PFSK-1 (cell line): ENCODE measurements at regions not wholly inside any gene's neighbourhood (a gene's known extent, or its start where the extent isn't known, plus 50 kb on each side); places are given as distances from the start of the nearest gene placed in this dataset.

ENCODE experiments used
- FOXP2 ChIP-seq: optimal IDR thresholded peaks from 2 replicates; pipeline ENCODE3; 2011; ENCODE audit warnings: borderline replicate concordance, control low read depth, inconsistent platforms; ENCODE audit not compliant: insufficient read depth; ENCODE audit errors: extremely low read length, extremely low read depth
- POLR2AphosphoS5 ChIP-seq: IDR thresholded peaks from 2 replicates; pipeline ENCODE4 v1.6.1; 2012; ENCODE audit warnings: low read depth, mild to moderate bottlenecking, control low read depth, low read length, moderate library complexity
- SIN3A ChIP-seq: IDR thresholded peaks from 2 replicates; pipeline ENCODE4 v1.6.1; 2012; ENCODE audit warnings: mild to moderate bottlenecking, low read length, moderate library complexity, borderline replicate concordance; ENCODE audit not compliant: insufficient read depth
- TAF1 ChIP-seq: IDR thresholded peaks from 2 replicates; pipeline ENCODE4 v1.6.1; 2012; ENCODE audit warnings: low read length, control low read depth, borderline replicate concordance; ENCODE audit not compliant: insufficient read depth
- TF ChIP-seq, protein P1 (sequence below), 2 experiments: IDR thresholded peaks; 2 replicates each; pipeline versions ENCODE4 v1.6.1 to v1.8.0; 2011 to 2012; ENCODE audit warnings: low read depth in 2 of 2, low read length in 2 of 2, control low read depth in 1 of 2, inconsistent platforms in 1 of 2, mild to moderate bottlenecking in 1 of 2, moderate library complexity in 1 of 2; ENCODE audit not compliant: insufficient read depth in 1 of 2

DNA sequence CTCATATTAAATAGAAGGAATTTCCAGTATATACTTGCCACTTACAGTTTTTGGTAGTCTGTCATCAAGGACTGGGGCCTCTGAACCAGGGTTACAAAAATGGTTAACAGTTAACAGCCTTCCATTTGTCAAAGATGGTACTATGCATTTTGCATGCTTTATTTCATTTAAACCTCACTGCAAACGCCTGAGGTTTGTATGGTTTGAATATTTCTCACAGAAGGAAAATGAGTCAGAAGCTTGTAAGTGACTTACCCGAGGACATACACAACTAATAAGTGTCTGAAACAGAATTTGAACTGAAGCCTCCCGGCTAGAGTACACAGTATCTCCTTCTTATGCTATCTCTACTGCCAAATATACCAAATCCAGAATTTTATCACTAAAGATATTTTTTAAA lies 1593.5 kb upstream of the ACVR2A start:
- no peak for TF ChIP-seq POLR2AphosphoS5
- TF ChIP-seq, protein P1, sequence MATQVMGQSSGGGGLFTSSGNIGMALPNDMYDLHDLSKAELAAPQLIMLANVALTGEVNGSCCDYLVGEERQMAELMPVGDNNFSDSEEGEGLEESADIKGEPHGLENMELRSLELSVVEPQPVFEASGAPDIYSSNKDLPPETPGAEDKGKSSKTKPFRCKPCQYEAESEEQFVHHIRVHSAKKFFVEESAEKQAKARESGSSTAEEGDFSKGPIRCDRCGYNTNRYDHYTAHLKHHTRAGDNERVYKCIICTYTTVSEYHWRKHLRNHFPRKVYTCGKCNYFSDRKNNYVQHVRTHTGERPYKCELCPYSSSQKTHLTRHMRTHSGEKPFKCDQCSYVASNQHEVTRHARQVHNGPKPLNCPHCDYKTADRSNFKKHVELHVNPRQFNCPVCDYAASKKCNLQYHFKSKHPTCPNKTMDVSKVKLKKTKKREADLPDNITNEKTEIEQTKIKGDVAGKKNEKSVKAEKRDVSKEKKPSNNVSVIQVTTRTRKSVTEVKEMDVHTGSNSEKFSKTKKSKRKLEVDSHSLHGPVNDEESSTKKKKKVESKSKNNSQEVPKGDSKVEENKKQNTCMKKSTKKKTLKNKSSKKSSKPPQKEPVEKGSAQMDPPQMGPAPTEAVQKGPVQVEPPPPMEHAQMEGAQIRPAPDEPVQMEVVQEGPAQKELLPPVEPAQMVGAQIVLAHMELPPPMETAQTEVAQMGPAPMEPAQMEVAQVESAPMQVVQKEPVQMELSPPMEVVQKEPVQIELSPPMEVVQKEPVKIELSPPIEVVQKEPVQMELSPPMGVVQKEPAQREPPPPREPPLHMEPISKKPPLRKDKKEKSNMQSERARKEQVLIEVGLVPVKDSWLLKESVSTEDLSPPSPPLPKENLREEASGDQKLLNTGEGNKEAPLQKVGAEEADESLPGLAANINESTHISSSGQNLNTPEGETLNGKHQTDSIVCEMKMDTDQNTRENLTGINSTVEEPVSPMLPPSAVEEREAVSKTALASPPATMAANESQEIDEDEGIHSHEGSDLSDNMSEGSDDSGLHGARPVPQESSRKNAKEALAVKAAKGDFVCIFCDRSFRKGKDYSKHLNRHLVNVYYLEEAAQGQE (IDR thresholded peaks at IDR 0.05; ENCODE audit: insufficient read depth in 1 of 2, low read depth in 2 of 2, low read length in 2 of 2) = no peak
- no peak for TF ChIP-seq FOXP2
- TF ChIP-seq TAF1 = no peak
- no peak for TF ChIP-seq SIN3A

GRCh38 chr2:146246736-146247523 lies 1597.9 kb upstream of the ACVR2A start:
- TF ChIP-seq SIN3A (no peak), POLR2AphosphoS5 (no peak), TAF1 (no peak), FOXP2 (no peak)
- TF ChIP-seq, protein P1 (IDR thresholded peaks at IDR 0.05; ENCODE audit: insufficient read depth in 1 of 2, low read depth in 2 of 2, low read length in 2 of 2) = no peak

GRCh38 chr2:146246002-146246735 lies 1598.7 kb upstream of the ACVR2A start:
- TF ChIP-seq, protein P1 (IDR thresholded peaks at IDR 0.05; ENCODE audit: insufficient read depth in 1 of 2, low read depth in 2 of 2, low read length in 2 of 2) = no peak
- no peak for TF ChIP-seq FOXP2
- TF ChIP-seq TAF1 = no peak
- TF ChIP-seq SIN3A = no peak
- TF ChIP-seq POLR2AphosphoS5 = no peak

DNA sequence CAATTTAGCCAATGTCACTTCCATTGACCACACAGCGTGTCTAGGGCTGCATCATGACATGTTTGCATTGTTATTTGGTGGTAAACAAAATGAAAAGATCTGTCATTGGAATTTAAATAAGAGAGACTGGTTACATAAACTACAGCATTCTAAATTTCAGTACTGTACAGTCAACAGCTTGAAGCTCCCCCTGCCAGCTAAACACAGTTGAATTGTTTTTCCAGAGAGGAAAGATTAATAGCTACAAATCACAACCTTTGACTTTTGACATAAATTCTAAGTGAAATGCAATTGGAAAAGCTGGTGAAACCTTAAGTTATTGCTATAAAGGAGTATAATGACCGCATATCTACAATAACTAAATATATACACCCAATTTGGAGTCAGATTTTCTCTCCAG lies 1600.0 kb upstream of the ACVR2A start:
- TF ChIP-seq TAF1 = no peak
- TF ChIP-seq, protein P1 (IDR thresholded peaks at IDR 0.05; ENCODE audit: insufficient read depth in 1 of 2, low read depth in 2 of 2, low read length in 2 of 2) = no peak
- TF ChIP-seq FOXP2 = no peak
- no peak for TF ChIP-seq POLR2AphosphoS5
- TF ChIP-seq SIN3A = no peak

DNA sequence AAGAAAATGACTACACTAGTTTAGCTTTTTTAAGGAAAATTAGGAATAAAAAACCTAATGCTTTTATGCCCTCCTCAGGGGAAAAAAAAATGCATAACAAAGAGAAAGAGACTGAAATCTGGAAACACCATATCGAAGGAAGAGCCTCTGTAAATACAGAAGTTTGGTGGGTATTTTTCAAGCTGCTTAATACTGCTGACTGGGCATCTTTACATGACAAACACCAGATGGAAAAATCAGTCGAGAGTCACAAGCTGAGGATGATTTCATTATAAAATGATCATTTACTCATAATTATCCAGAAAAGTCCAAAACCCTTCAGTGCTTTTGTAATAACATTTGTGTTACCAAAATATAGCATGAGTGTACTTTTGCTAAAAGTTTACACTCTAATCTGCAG lies 1600.7 kb upstream of the ACVR2A start:
- no peak for TF ChIP-seq POLR2AphosphoS5
- TF ChIP-seq TAF1 = no peak
- no peak for TF ChIP-seq FOXP2
- no peak for TF ChIP-seq SIN3A
- TF ChIP-seq, protein P1 (IDR thresholded peaks at IDR 0.05; ENCODE audit: insufficient read depth in 1 of 2, low read depth in 2 of 2, low read length in 2 of 2) = no peak
